Pancreas (tissue), 10 donors: ENCODE measurements at regions not wholly inside any gene's neighbourhood (a gene's known extent, or its start where the extent isn't known, plus 50 kb on each side); places are given as distances from the start of the nearest gene placed in this dataset.
A peak's percentile ranks its signal among the peaks of the same experiment; 100 is the strongest.

Source experiments
- ATAC-seq, 4 donors: fragments of 200-7000 bp; cut with Tn5 transposase; one replicate each; pipeline versions ENCODE4 v1.8.0 to v1.9.1; 2020; ENCODE audit warnings: mild to moderate bottlenecking in 4 of 4, moderate library complexity in 4 of 4
- DNase-seq, 6 donors: peaks; one replicate each; pipeline ENCODE4 v3.0.0-alpha.2; 2020
- FAIRE-seq: peaks from 2 replicates; lab custom pipeline; 2012; peaks lifted over from hg19 to GRCh38; lab: Jason Lieb, UNC
- H3K27ac ChIP-seq, 4 donors: fragments of 200-600 bp; sonication (generic); 1 replicate in 3 of 4; 2 replicates in 1 of 4; pipeline versions ENCODE4 v1.5.0 to v1.8.0; 2020
- H3K27me3 ChIP-seq, 4 donors: fragments of 200-600 bp; one replicate each; pipeline ENCODE4 v1.8.0; 2021
- H3K36me3 ChIP-seq, 3 donors: fragments of 200-600 bp; sonication (generic) in 1 of 3; one replicate each; pipeline versions ENCODE4 v1.5.0 to v1.8.0; 2020 to 2021
- H3K4me1 ChIP-seq, 3 donors: fragments of 200-600 bp; one replicate each; pipeline ENCODE4 v1.8.0; 2021
- H3K4me3 ChIP-seq, 4 donors: fragments of 200-600 bp; sonication (generic) in 2 of 4; one replicate each; pipeline versions ENCODE4 v1.5.0 to v1.8.0; 2020 to 2021
- H3K9me3 ChIP-seq, 4 donors: fragments of 200-600 bp; one replicate each; pipeline ENCODE4 v1.8.0; 2021
- CTCF ChIP-seq, 4 donors: fragments of 200-600 bp; sonication (generic) in 3 of 4; IDR thresholded peaks; one replicate each; pipeline versions ENCODE4 v1.5.0 to v1.8.0; 2021; ENCODE audit warnings: antibody characterized with exemption in 4 of 4
- WGBS, 2 donors: extraction: QIAGEN DNeasy Blood & Tissue Kit; methylation state at CpG; one replicate each; pipeline ENCODE4 v1.1.7; 2013; 5-methylcytosine and 5-hydroxymethylcytosine counted together
- intact Hi-C, 3 donors: fragments of 100-400 bp; cut with DNase I; formaldehyde crosslinking; loops; one replicate each; pipeline versions ENCODE4 v1.11.1 to v1.14.2; 2022
- donor health status: healthy with polysubstance abuse.
- donor health status: DM: no; HTN: no; CAD: no; lungs with moderate emphysema.
- donor health status: DM: no; HTN: no; CAD: no.
- donor health status: control.
- donor health status: control.
- donor health status: Bipolar disorder and iron deficiency.
- donor health status: DM: yes; HTN: yes; CAD: no.
- donor health status: DM: no; HTN: no; CAD: no.
- donor health status: DM: no; HTN: no; CAD: no.
- donor health status: DM: yes; HTN: yes; CAD: no.

GRCh38 chr2:235301202-235302076 lies 192.4 kb upstream of the AGAP1 start:
- WGBS, 2 donors = 57 to 66% methylated on average over 7 of the region's 7 CpGs
- Histone ChIP-seq H3K9me3 (no peaks in the 10 kb centered on the region), H3K27me3 (no peaks in the 10 kb centered on the region), H3K27ac (no peak overlapping the region), H3K4me1 (no peaks in the 10 kb centered on the region), H3K36me3 (no peaks in the 10 kb centered on the region), H3K4me3 (no peak overlapping the region)
- no peak for TF ChIP-seq CTCF (IDR thresholded peaks at IDR 0.05)
- FAIRE-seq (no peak), ATAC-seq (no peak), DNase-seq (no peak)
- intact Hi-C loops = no loop called here

- H3K27me3 ChIP-seq = no peaks in the 10 kb centered on the region
- H3K4me3 ChIP-seq = no peak overlapping the region
- H3K4me1 ChIP-seq = no peaks in the 10 kb centered on the region
- FAIRE-seq = no peak
- DNase-seq = no peak
- intact Hi-C loops = no loop called here
- WGBS, 2 donors = 84 to 88% methylated on average over 9 of the region's 9 CpGs
- no peak overlapping the region for H3K27ac ChIP-seq
- H3K9me3 ChIP-seq = no peaks in the 10 kb centered on the region
- TF ChIP-seq CTCF (IDR thresholded peaks at IDR 0.05) = no peak
- no peak for ATAC-seq
- H3K36me3 ChIP-seq = no peaks in the 10 kb centered on the region
Measured at GRCh38 chr2:235302263-235302662, 191.6 kb upstream of the AGAP1 start.

- TF ChIP-seq CTCF (IDR thresholded peaks at IDR 0.05) = no peak
- H3K27ac ChIP-seq = no peak overlapping the region
- no peak overlapping the region for H3K4me3 ChIP-seq
- intact Hi-C loops = no loop called here
- H3K36me3 ChIP-seq = no peaks in the 10 kb centered on the region
- no peak for FAIRE-seq
- ATAC-seq = no peak
- no peaks in the 10 kb centered on the region for H3K4me1 ChIP-seq
- H3K9me3 ChIP-seq = no peaks in the 10 kb centered on the region
- DNase-seq = peak in 1 of 6 donors; percentile 26
- H3K27me3 ChIP-seq = no peaks in the 10 kb centered on the region
- WGBS, 2 donors = 67 to 77% methylated on average over 18 of the region's 18 CpGs
Measured at GRCh38 chr2:235303499-235304291, 190.1 kb upstream of the AGAP1 start.

- H3K36me3 ChIP-seq = no peaks in the 10 kb centered on the region
- H3K27me3 ChIP-seq = no peaks in the 10 kb centered on the region
- no peak for DNase-seq
- ATAC-seq = no peak
- no peaks in the 10 kb centered on the region for H3K4me1 ChIP-seq
- no peak for FAIRE-seq
- H3K4me3 ChIP-seq = no peak overlapping the region
- no peak for TF ChIP-seq CTCF (IDR thresholded peaks at IDR 0.05)
- intact Hi-C loops = no loop called here
- H3K9me3 ChIP-seq = no peaks in the 10 kb centered on the region
- 71 to 80% methylated on average over 6 of the region's 6 CpGs for WGBS, 2 donors
- no peak overlapping the region for H3K27ac ChIP-seq
Measured at GRCh38 chr2:235305678-235306077, 188.2 kb upstream of the AGAP1 start.
